Right lobe of liver (tissue), 4 donors: ENCODE measurements at regions not wholly inside any gene's neighbourhood (a gene's known extent, or its start where the extent isn't known, plus 50 kb on each side); places are given as distances from the start of the nearest gene placed in this dataset.

Experiments used
- POLR2A ChIP-seq: fragments of 450-650 bp; IDR thresholded peaks from one replicate; pipeline ENCODE4 v1.6.1; 2017; ENCODE audit warnings: antibody characterized with exemption, mild to moderate bottlenecking
- TF ChIP-seq, protein P1 (sequence below), 4 donors: fragments of 200-600 bp in 3 of 4; fragments of 450-650 bp in 1 of 4; IDR thresholded peaks; one replicate each; pipeline versions ENCODE4 v1.5.1 to v1.8.0; 2016 to 2022; ENCODE audit warnings: antibody characterized with exemption in 4 of 4, mild to moderate bottlenecking in 2 of 4
- donor health status: DM: no; HTN: no; CAD: no.
- donor health status: DM: no; HTN: no; CAD: no.
- donor health status: DM: no; HTN: yes; CAD: no.

DNA sequence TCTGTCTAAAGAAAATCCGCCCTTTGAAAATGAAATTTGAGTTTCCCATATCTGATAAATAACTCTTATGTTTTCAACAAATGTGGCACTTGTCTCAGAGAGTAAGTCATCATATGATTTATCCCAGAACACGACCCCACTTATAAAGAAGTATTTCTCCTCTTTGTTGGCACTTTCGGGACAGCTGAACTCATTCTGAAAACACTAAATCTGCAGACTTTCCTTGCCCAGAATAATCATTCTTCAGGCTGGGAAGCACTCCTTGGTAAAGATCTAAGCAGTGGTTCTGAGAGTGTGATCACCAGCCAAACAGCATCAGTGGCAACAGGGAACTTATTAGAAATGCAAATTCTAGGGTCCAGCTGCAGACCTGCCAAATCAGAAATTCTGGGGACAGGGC lies 532.2 kb upstream of the API5 start:
- TF ChIP-seq, protein P1, sequence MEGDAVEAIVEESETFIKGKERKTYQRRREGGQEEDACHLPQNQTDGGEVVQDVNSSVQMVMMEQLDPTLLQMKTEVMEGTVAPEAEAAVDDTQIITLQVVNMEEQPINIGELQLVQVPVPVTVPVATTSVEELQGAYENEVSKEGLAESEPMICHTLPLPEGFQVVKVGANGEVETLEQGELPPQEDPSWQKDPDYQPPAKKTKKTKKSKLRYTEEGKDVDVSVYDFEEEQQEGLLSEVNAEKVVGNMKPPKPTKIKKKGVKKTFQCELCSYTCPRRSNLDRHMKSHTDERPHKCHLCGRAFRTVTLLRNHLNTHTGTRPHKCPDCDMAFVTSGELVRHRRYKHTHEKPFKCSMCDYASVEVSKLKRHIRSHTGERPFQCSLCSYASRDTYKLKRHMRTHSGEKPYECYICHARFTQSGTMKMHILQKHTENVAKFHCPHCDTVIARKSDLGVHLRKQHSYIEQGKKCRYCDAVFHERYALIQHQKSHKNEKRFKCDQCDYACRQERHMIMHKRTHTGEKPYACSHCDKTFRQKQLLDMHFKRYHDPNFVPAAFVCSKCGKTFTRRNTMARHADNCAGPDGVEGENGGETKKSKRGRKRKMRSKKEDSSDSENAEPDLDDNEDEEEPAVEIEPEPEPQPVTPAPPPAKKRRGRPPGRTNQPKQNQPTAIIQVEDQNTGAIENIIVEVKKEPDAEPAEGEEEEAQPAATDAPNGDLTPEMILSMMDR (IDR thresholded peaks at IDR 0.05): no peak
- TF ChIP-seq POLR2A: no peak
